B cell (primary cell): ENCODE measurements at regions not wholly inside any gene's neighbourhood (a gene's known extent, or its start where the extent isn't known, plus 50 kb on each side); places are given as distances from the start of the nearest gene placed in this dataset.

Source experiments
- ATAC-seq: fragments of 200-7000 bp; cut with Tn5 transposase; one replicate; pipeline ENCODE4 v1.10.0; 2021; ENCODE audit warnings: low read depth, mild to moderate bottlenecking, moderate number of reproducible peaks, moderate library complexity
- CTCF ChIA-PET: fragments of 350-600 bp; sonication (Branson Sonifier 250); formaldehyde crosslinking; loops from one replicate; lab custom pipeline; 2021; ENCODE audit warnings: antibody characterized with exemption, inconsistent platforms; lab: Charles Lee
- POLR2A ChIA-PET: fragments of 350-600 bp; sonication (Branson Sonifier 250); formaldehyde crosslinking; loops from one replicate; lab custom pipeline; 2021; ENCODE audit warnings: antibody characterized with exemption; lab: Charles Lee
- DNase-seq: peaks from one replicate; pipeline ENCODE4 v3.0.0; 2013
- H2AFZ ChIP-seq: 2 replicates; pipeline ENCODE4 v1.6.1; 2012; ENCODE audit warnings: mild to moderate bottlenecking, low read depth, low read length; ENCODE audit not compliant: insufficient read depth, poor library complexity, severe bottlenecking
- H3K27ac ChIP-seq, 2 donors: 1 replicate in 1 of 2; 2 replicates in 1 of 2; pipeline ENCODE4 v1.5.1; 2012 to 2013; ENCODE audit warnings: low read length in 2 of 2, mild to moderate bottlenecking in 2 of 2, moderate library complexity in 1 of 2
- H3K27me3 ChIP-seq, 4 experiments: fragments of 200-600 bp in 1 of 4; sonication (generic) in 1 of 4; replicated peaks in 1 of 4; 1 replicate in 2 of 4; 2 replicates in 2 of 4; pipeline versions ENCODE4 v1.6.1 to v1.7.0; 2013 to 2016; ENCODE audit warnings: low read length in 3 of 4, mild to moderate bottlenecking in 2 of 4, mixed read lengths in 1 of 4, moderate library complexity in 1 of 4; ENCODE audit not compliant: insufficient read depth in 4 of 4, control insufficient read depth in 3 of 4; ENCODE audit errors: control extremely low read depth in 1 of 4
- H3K36me3 ChIP-seq, 2 experiments: replicated peaks in 1 of 2; 1 replicate in 1 of 2; 2 replicates in 1 of 2; pipeline versions ENCODE4 v1.6.1 to v1.7.1; 2013; ENCODE audit warnings: low read length in 1 of 2; ENCODE audit not compliant: insufficient read depth in 2 of 2, control insufficient read depth in 1 of 2; ENCODE audit errors: control extremely low read depth in 1 of 2, extremely low read depth in 1 of 2
- H3K4me1 ChIP-seq, 2 donors: fragments of 200-600 bp in 1 of 2; sonication (generic) in 1 of 2; 1 replicate in 1 of 2; 2 replicates in 1 of 2; pipeline versions ENCODE4 v1.5.1 to v1.6.1; 2013 to 2017; ENCODE audit warnings: low read length in 2 of 2; ENCODE audit not compliant: control insufficient read depth in 2 of 2, insufficient read depth in 2 of 2
- H3K4me2 ChIP-seq: replicated peaks from 2 replicates; pipeline ENCODE3; 2012; ENCODE audit warnings: mild to moderate bottlenecking, low read depth, low read length; ENCODE audit not compliant: poor library complexity, severe bottlenecking
- H3K4me3 ChIP-seq, 5 experiments: fragments of 200-600 bp in 1 of 5; sonication (generic) in 1 of 5; 1 replicate in 3 of 5; 2 replicates in 2 of 5; pipeline versions ENCODE4 v1.5.1 to v1.7.0; 2011 to 2016; ENCODE audit warnings: low read length in 4 of 5, mild to moderate bottlenecking in 4 of 5, low read depth in 2 of 5, control low read depth in 1 of 5, moderate library complexity in 1 of 5; ENCODE audit not compliant: insufficient read depth in 1 of 5; ENCODE audit errors: control extremely low read depth in 1 of 5, extremely low read depth in 1 of 5
- H3K79me2 ChIP-seq: fragments of 200-600 bp; sonication (generic); one replicate; pipeline ENCODE4 v1.6.0; 2016; ENCODE audit warnings: low read length; ENCODE audit not compliant: control insufficient read depth, insufficient read depth
- H3K9ac ChIP-seq: fragments of 200-600 bp; sonication (generic); 2 replicates; pipeline ENCODE4 v1.6.1; 2017; ENCODE audit warnings: mild to moderate bottlenecking, low read length, moderate library complexity
- H3K9me3 ChIP-seq, 3 donors: one replicate each; pipeline versions ENCODE4 v1.6.1 to v1.7.1; 2013; ENCODE audit warnings: low read length in 2 of 3; ENCODE audit not compliant: control insufficient read depth in 2 of 3, insufficient read depth in 1 of 3; ENCODE audit errors: control extremely low read depth in 1 of 3
- H4K20me1 ChIP-seq: 2 replicates; pipeline ENCODE4 v1.6.0; 2012; ENCODE audit warnings: mild to moderate bottlenecking, low read length; ENCODE audit not compliant: insufficient read depth, control insufficient read depth, poor library complexity, severe bottlenecking
- H3K27ac Mint-ChIP-seq: one replicate; pipeline ENCODE4 v1.8.0; 2021; ENCODE audit warnings: mixed read lengths
- H3K27me3 Mint-ChIP-seq: one replicate; pipeline ENCODE4 v1.8.0; 2021; ENCODE audit warnings: mixed read lengths
- H3K4me1 Mint-ChIP-seq: one replicate; pipeline ENCODE4 v1.8.0; 2021; ENCODE audit warnings: mixed read lengths
- H3K4me3 Mint-ChIP-seq: one replicate; pipeline ENCODE4 v1.8.0; 2021; ENCODE audit warnings: mixed read lengths
- H3K9me3 Mint-ChIP-seq: one replicate; pipeline ENCODE4 v1.8.0; 2022; ENCODE audit warnings: mixed read lengths; ENCODE audit not compliant: insufficient read depth
- CTCF ChIP-seq: fragments of 200-600 bp; IDR thresholded peaks from one replicate; pipeline ENCODE4 v1.8.0; 2022; ENCODE audit warnings: antibody characterized with exemption, mild to moderate bottlenecking
- EZH2 ChIP-seq: IDR thresholded peaks from 2 replicates; pipeline ENCODE4 v1.6.1; 2012; ENCODE audit warnings: borderline replicate concordance, low read depth, mild to moderate bottlenecking, moderate library complexity, low read length; ENCODE audit not compliant: insufficient read depth, poor library complexity, severe bottlenecking
- whole genome bisulfite sequencing: methylation state at CpG from one replicate; pipeline ENCODE4 v1.1.5; 2013; ENCODE audit warnings: missing lambda C conversion rate; ENCODE audit not compliant: insufficient coverage; 5-methylcytosine and 5-hydroxymethylcytosine counted together
- intact Hi-C: fragments of 100-400 bp; cut with micrococcal nuclease; formaldehyde crosslinking; loops from one replicate; pipeline ENCODE4 v1.10.0; 2022

GRCh38 chr2:219701847-219702634 lies 74.6 kb downstream of the SLC4A3 start:
- no peak overlapping the region for H2AFZ ChIP-seq
- no peak overlapping the region for H3K4me2 ChIP-seq
- no peaks in the 10 kb centered on the region for H3K9me3 ChIP-seq
- WGBS: 96% methylated on average over 8 of the region's 8 CpGs
- H3K27ac ChIP-seq: no peak overlapping the region
- no peak for ATAC-seq
- peaks cover 0 to 12% (median under 1%) of the 10 kb centered on the region in 4 experiments for H3K27me3 ChIP-seq
- no peak for DNase-seq
- Mint-ChIP-seq H3K4me1 (no peaks in the 10 kb centered on the region), H3K27ac (no peak overlapping the region), H3K9me3 (no peaks in the 10 kb centered on the region), H3K27me3 (peaks cover 44% of the 10 kb centered on the region), H3K4me3 (no peak overlapping the region)
- POLR2A ChIA-PET: no interaction called here
- TF ChIP-seq CTCF: no peak
- TF ChIP-seq EZH2: no peak
- no peaks in the 10 kb centered on the region for H3K79me2 ChIP-seq
- H3K36me3 ChIP-seq: no peaks in the 10 kb centered on the region
- no peak overlapping the region for H3K4me3 ChIP-seq
- intact Hi-C loops: no loop called here
- no peak overlapping the region for H3K9ac ChIP-seq
- H4K20me1 ChIP-seq: no peaks in the 10 kb centered on the region
- CTCF ChIA-PET: interaction anchor here (4.9 kb wide), 1 partner anchor 12 kb away, joined by 22 read pairs; no protein-coding TSS in a partner anchor
- no peaks in the 10 kb centered on the region for H3K4me1 ChIP-seq

GRCh38 chr2:219702796-219703545 lies 75.5 kb downstream of the SLC4A3 start:
- ChIA-PET CTCF (interaction anchor here (4.9 kb wide), 1 partner anchor 13 kb away, joined by 22 read pairs; no protein-coding TSS in a partner anchor), POLR2A (no interaction called here)
- WGBS: 77% methylated on average over 6 of the region's 7 CpGs
- intact Hi-C loops: no loop called here
- no peak overlapping the region for H3K4me3 ChIP-seq
- no peak overlapping the region for H3K4me2 ChIP-seq
- no peak overlapping the region for H3K27ac ChIP-seq
- H4K20me1 ChIP-seq: no peaks in the 10 kb centered on the region
- Mint-ChIP-seq H3K27me3 (peaks cover 46% of the 10 kb centered on the region), H3K4me1 (no peaks in the 10 kb centered on the region), H3K27ac (no peak overlapping the region), H3K9me3 (no peaks in the 10 kb centered on the region), H3K4me3 (no peak overlapping the region)
- H3K9ac ChIP-seq: no peak overlapping the region
- peaks cover 0 to 12% (median 0%) of the 10 kb centered on the region in 4 experiments for H3K27me3 ChIP-seq
- H3K9me3 ChIP-seq: no peaks in the 10 kb centered on the region
- no peaks in the 10 kb centered on the region for H3K4me1 ChIP-seq
- ATAC-seq (no peak), DNase-seq (no peak)
- TF ChIP-seq CTCF (no peak), EZH2 (no peak)
- no peaks in the 10 kb centered on the region for H3K79me2 ChIP-seq
- H3K36me3 ChIP-seq: no peaks in the 10 kb centered on the region
- no peak overlapping the region for H2AFZ ChIP-seq
